A549 (cell line): ENCODE measurements at regions not wholly inside any gene's neighbourhood (a gene's known extent, or its start where the extent isn't known, plus 50 kb on each side); places are given as distances from the start of the nearest gene placed in this dataset.
"Not testable (repeated sequence)": the region's sequence is repeated elsewhere in the genome, so short reads cannot be mapped to it uniquely, and the experiment has no call there.

Source experiments
- ATAC-seq, 2 experiments: fragments of 200-7000 bp in 1 of 2; fragments of >200 bp in 1 of 2; cut with Nextera tagmentation in 1 of 2; cut with Tn5 transposase in 1 of 2; 3 replicates each; pipeline versions ENCODE4 v1.8.0 to v1.9.1; 2018 to 2020; ENCODE audit warnings: mild to moderate bottlenecking in 1 of 2, moderate library complexity in 1 of 2
- CTCF ChIA-PET: fragments of 300-600 bp; sonication (Branson Sonifier 250); formaldehyde crosslinking; extraction: SDS; loops from one replicate; lab custom pipeline; 2021; ENCODE audit warnings: antibody characterized with exemption, inconsistent platforms; lab: Yijun Ruan, JAX
- POLR2A ChIA-PET: fragments of 350-600 bp; formaldehyde crosslinking; extraction: SDS; loops from one replicate; lab custom pipeline; 2021; ENCODE audit warnings: antibody characterized with exemption, inconsistent platforms; lab: Yijun Ruan, JAX
- DNase-seq, 2 experiments: peaks; one replicate each; pipeline versions ENCODE4 v3.0.0 to v3.0.0-alpha.2; 2011 to 2016; ENCODE audit warnings: low read depth in 1 of 2, low spot score in 1 of 2
- FAIRE-seq: peaks from 2 replicates; lab custom pipeline; 2011; peaks lifted over from hg19 to GRCh38; lab: Jason Lieb, UNC
- H3K27ac ChIP-seq, 2 experiments: fragments of >200 bp; sonication (Bioruptor Twin); formaldehyde crosslinking; 3 replicates each; pipeline ENCODE4 v1.5.1; 2016 to 2017
- H3K4me1 ChIP-seq: fragments of >200 bp; sonication (Bioruptor Twin); formaldehyde crosslinking; 3 replicates; pipeline ENCODE4 v1.6.1; 2016
- H3K4me2 ChIP-seq: fragments of >200 bp; sonication (Bioruptor Twin); formaldehyde crosslinking; 3 replicates; pipeline ENCODE4 v1.6.1; 2016
- H3K4me3 ChIP-seq: fragments of >200 bp; sonication (Bioruptor Twin); formaldehyde crosslinking; 3 replicates; pipeline ENCODE4 v1.5.1; 2016
- H3K9me3 ChIP-seq: fragments of >200 bp; sonication (Bioruptor Twin); formaldehyde crosslinking; 3 replicates; pipeline ENCODE4 v1.6.1; 2016
- CBX2 ChIP-seq: fragments of 200-600 bp; sonication (generic); IDR thresholded peaks from 2 replicates; pipeline ENCODE4 v1.6.1; 2016; ENCODE audit warnings: low read depth, mild to moderate bottlenecking, borderline replicate concordance
- CEBPB ChIP-seq, 2 experiments: fragments of >200 bp in 1 of 2; sonication (Bioruptor Twin) in 1 of 2; formaldehyde crosslinking in 1 of 2; IDR thresholded peaks; 2 replicates each; pipeline ENCODE4 v1.6.1; 2012 to 2016
- CHD2 ChIP-seq: fragments of 150-350 bp; IDR thresholded peaks from 2 replicates; pipeline ENCODE4 v1.6.1; 2014; ENCODE audit warnings: low read length; ENCODE audit not compliant: partially characterized antibody
- CHD4 ChIP-seq: fragments of 200-600 bp; sonication (generic); IDR thresholded peaks from 2 replicates; pipeline ENCODE4 v1.6.1; 2016; ENCODE audit warnings: antibody characterized with exemption, mild to moderate bottlenecking, borderline replicate concordance
- FOSB ChIP-seq: fragments of 250-450 bp; sonication (Bioruptor Pico); IDR thresholded peaks from 2 replicates; pipeline ENCODE4 v1.5.0; 2020; ENCODE audit warnings: mild to moderate bottlenecking, moderate library complexity
- FOXS1 ChIP-seq: fragments of 250-450 bp; sonication (Bioruptor Pico); IDR thresholded peaks from 2 replicates; pipeline ENCODE4 v1.5.0; 2020; ENCODE audit warnings: mild to moderate bottlenecking, moderate library complexity
- HDAC2 ChIP-seq: fragments of 200-600 bp; sonication (generic); IDR thresholded peaks from 2 replicates; pipeline ENCODE4 v1.6.1; 2016
- HEYL ChIP-seq: fragments of 250-450 bp; sonication (Bioruptor Pico); IDR thresholded peaks from 2 replicates; pipeline ENCODE4 v1.8.0; 2021; ENCODE audit warnings: mild to moderate bottlenecking, moderate library complexity
- HOXA7 ChIP-seq: fragments of 250-450 bp; sonication (Bioruptor Pico); IDR thresholded peaks from 2 replicates; pipeline ENCODE4 v1.5.0; 2020; ENCODE audit warnings: mild to moderate bottlenecking, moderate library complexity
- JUN ChIP-seq, 2 experiments: fragments of >200 bp; sonication (Bioruptor Twin); formaldehyde crosslinking; IDR thresholded peaks; 2 replicates in 1 of 2; 3 replicates in 1 of 2; pipeline ENCODE4 v1.6.1; 2016 to 2017
- JUNB ChIP-seq: fragments of >200 bp; sonication (Bioruptor Twin); formaldehyde crosslinking; IDR thresholded peaks from 2 replicates; pipeline ENCODE4 v1.6.1; 2016
- KDM1A ChIP-seq: fragments of 200-600 bp; sonication (generic); IDR thresholded peaks from 2 replicates; pipeline ENCODE4 v1.6.1; 2016; ENCODE audit warnings: low read depth, mild to moderate bottlenecking
- KDM5A ChIP-seq: fragments of 200-600 bp; sonication (generic); IDR thresholded peaks from 2 replicates; pipeline ENCODE4 v1.6.1; 2016; ENCODE audit warnings: antibody characterized with exemption, mild to moderate bottlenecking
- MAFK ChIP-seq: fragments of 450-650 bp; IDR thresholded peaks from 2 replicates; pipeline ENCODE4 v1.6.1; 2014; ENCODE audit not compliant: partially characterized antibody
- NFE2L2 ChIP-seq: fragments of 150-350 bp; conservative IDR thresholded peaks from 2 replicates; pipeline ENCODE4 v1.6.1; 2014; ENCODE audit warnings: low read length
- NPAS2 ChIP-seq: fragments of 250-450 bp; sonication (Bioruptor Pico); IDR thresholded peaks from 2 replicates; pipeline ENCODE4 v1.8.0; 2022; ENCODE audit warnings: mild to moderate bottlenecking, moderate library complexity, borderline replicate concordance
- PHF8 ChIP-seq: fragments of 200-600 bp; sonication (generic); IDR thresholded peaks from 2 replicates; pipeline ENCODE4 v1.6.1; 2016; ENCODE audit warnings: low read depth, mild to moderate bottlenecking, antibody characterized with exemption, moderate library complexity, borderline replicate concordance
- RAD21 ChIP-seq, 2 experiments: fragments of >200 bp in 1 of 2; sonication (Bioruptor Twin) in 1 of 2; formaldehyde crosslinking in 1 of 2; IDR thresholded peaks in 1 of 2; conservative IDR thresholded peaks in 1 of 2; 2 replicates in 1 of 2; 3 replicates in 1 of 2; pipeline ENCODE4 v1.6.1; 2012 to 2018; ENCODE audit warnings: inconsistent platforms in 1 of 2
- RARB ChIP-seq: fragments of 250-450 bp; sonication (Bioruptor Pico); IDR thresholded peaks from 2 replicates; pipeline ENCODE4 v1.8.0; 2021; ENCODE audit warnings: mild to moderate bottlenecking, moderate library complexity
- RFX5 ChIP-seq: fragments of 450-650 bp; IDR thresholded peaks from 2 replicates; pipeline ENCODE4 v1.7.1; 2014; ENCODE audit warnings: antibody characterized with exemption, mild to moderate bottlenecking, moderate library complexity
- SMC3 ChIP-seq: fragments of >200 bp; sonication (Bioruptor Twin); formaldehyde crosslinking; IDR thresholded peaks from 3 replicates; pipeline ENCODE4 v1.6.1; 2018; ENCODE audit warnings: inconsistent platforms
- TP53 ChIP-seq: fragments of 250-450 bp; sonication (Bioruptor Pico); IDR thresholded peaks from 2 replicates; pipeline ENCODE4 v1.5.0; 2021; ENCODE audit warnings: mild to moderate bottlenecking, moderate library complexity
- ZNF302 ChIP-seq: fragments of 250-450 bp; sonication (Bioruptor Pico); IDR thresholded peaks from 2 replicates; pipeline ENCODE4 v1.9.0; 2021; ENCODE audit warnings: inconsistent platforms, mild to moderate bottlenecking, moderate library complexity
- WGBS: methylation state at CpG from one replicate; pipeline ENCODE4 v1.1.6; 2017; ENCODE audit errors: missing lambda C conversion rate; 5-methylcytosine and 5-hydroxymethylcytosine counted together
- TF ChIP-seq, protein P1 (sequence below): fragments of 200-600 bp; sonication (generic); IDR thresholded peaks from 2 replicates; pipeline ENCODE4 v1.6.1; 2016; ENCODE audit warnings: antibody characterized with exemption, mild to moderate bottlenecking, moderate library complexity
- TF ChIP-seq, protein P2 (sequence below): fragments of 250-450 bp; sonication (Bioruptor Pico); IDR thresholded peaks from 2 replicates; pipeline ENCODE4 v1.5.0; 2021; ENCODE audit warnings: mild to moderate bottlenecking, moderate library complexity, borderline replicate concordance
- TF ChIP-seq, protein P3 (sequence below): IDR thresholded peaks from 2 replicates; pipeline ENCODE4 v1.6.1; 2012
- TF ChIP-seq, protein P4 (sequence below): fragments of 450-650 bp; IDR thresholded peaks from 2 replicates; pipeline ENCODE4 v1.6.1; 2014; ENCODE audit warnings: antibody characterized with exemption

DNA sequence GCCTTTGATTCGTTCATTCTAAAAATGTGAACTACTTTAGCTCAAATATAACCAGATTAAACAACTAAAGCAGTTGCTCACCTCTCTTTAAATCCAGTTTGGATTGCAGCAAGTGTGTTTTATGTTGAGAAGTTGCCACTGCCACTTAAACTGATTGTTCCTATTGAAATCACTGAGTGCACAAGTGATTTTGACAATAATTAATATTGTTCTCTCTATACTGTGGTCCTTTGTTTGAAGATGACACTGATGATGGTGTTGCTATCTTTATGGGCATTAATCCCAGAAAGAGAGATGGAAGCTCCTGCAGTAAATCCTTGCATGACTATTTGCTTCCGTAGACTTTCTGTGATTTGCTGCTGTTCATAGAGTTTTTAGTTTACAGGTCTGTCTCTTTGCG, 251.4 kb upstream of the ZEB2 start:
- no peak for FAIRE-seq
- ChIA-PET CTCF (no interaction called here), POLR2A (no interaction called here)

DNA sequence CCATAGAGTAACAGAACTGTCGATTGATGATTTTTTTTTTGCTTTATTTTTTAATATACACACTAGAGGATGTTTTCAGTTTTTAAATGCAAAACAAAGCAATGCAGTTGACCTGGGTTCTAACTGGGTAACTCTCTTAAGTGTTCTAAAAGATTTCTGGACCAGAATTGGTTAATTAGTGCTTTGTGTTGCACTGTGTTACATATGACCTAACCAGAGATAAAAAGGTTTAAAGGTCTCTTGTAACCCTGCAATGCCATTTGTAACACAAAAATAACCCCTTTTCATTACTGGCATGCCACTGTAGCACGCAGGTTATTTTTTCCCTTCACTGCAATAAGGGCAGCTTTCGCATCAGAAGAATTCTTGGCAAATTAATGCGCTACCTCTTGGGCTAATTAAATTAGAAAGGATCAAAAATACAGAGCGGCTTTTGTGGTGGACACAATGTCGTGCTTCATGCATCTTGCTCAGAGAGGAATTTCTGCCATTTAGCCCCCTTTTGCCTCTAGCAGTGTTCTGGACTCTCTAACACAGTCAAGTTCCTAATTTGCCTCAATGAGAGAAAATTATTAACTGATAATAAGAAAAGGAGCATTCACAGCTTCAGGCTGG, 250.8 kb upstream of the ZEB2 start:
- no peaks in the 10 kb centered on the region for H3K9me3 ChIP-seq
- no peak overlapping the region for H3K4me3 ChIP-seq
- no peak for FAIRE-seq
- H3K4me1 ChIP-seq, result no peaks in the 10 kb centered on the region
- no peak overlapping the region for H3K4me2 ChIP-seq
- ATAC-seq, result no peak
- WGBS, result 78% methylated on average over 6 of the region's 6 CpGs
- ChIA-PET POLR2A (no interaction called here), CTCF (no interaction called here)
- no peak overlapping the region for H3K27ac ChIP-seq
- TF ChIP-seq RAD21 (conservative IDR thresholded peaks at IDR 0.05 in 1 of 2, IDR thresholded peaks at IDR 0.05 in 1 of 2) (no peak), SMC3 (no peak), KDM5A (no peak), CHD2 (no peak), RARB (no peak), FOXS1 (CRISPR knock-in tag) (no peak), CBX2 (no peak)
- TF ChIP-seq, protein P1, sequence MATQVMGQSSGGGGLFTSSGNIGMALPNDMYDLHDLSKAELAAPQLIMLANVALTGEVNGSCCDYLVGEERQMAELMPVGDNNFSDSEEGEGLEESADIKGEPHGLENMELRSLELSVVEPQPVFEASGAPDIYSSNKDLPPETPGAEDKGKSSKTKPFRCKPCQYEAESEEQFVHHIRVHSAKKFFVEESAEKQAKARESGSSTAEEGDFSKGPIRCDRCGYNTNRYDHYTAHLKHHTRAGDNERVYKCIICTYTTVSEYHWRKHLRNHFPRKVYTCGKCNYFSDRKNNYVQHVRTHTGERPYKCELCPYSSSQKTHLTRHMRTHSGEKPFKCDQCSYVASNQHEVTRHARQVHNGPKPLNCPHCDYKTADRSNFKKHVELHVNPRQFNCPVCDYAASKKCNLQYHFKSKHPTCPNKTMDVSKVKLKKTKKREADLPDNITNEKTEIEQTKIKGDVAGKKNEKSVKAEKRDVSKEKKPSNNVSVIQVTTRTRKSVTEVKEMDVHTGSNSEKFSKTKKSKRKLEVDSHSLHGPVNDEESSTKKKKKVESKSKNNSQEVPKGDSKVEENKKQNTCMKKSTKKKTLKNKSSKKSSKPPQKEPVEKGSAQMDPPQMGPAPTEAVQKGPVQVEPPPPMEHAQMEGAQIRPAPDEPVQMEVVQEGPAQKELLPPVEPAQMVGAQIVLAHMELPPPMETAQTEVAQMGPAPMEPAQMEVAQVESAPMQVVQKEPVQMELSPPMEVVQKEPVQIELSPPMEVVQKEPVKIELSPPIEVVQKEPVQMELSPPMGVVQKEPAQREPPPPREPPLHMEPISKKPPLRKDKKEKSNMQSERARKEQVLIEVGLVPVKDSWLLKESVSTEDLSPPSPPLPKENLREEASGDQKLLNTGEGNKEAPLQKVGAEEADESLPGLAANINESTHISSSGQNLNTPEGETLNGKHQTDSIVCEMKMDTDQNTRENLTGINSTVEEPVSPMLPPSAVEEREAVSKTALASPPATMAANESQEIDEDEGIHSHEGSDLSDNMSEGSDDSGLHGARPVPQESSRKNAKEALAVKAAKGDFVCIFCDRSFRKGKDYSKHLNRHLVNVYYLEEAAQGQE, result no peak
- TF ChIP-seq, protein P2, sequence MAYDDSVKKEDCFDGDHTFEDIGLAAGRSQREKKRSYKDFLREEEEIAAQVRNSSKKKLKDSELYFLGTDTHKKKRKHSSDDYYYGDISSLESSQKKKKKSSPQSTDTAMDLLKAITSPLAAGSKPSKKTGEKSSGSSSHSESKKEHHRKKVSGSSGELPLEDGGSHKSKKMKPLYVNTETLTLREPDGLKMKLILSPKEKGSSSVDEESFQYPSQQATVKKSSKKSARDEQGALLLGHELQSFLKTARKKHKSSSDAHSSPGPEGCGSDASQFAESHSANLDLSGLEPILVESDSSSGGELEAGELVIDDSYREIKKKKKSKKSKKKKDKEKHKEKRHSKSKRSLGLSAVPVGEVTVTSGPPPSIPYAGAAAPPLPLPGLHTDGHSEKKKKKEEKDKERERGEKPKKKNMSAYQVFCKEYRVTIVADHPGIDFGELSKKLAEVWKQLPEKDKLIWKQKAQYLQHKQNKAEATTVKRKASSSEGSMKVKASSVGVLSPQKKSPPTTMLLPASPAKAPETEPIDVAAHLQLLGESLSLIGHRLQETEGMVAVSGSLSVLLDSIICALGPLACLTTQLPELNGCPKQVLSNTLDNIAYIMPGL (CRISPR knock-in tag), result no peak
- no peak for DNase-seq

More for the DNA sequence above, 251.4 kb upstream of the ZEB2 start:
- DNase-seq, result no peak
- 80% methylated on average over 3 of the region's 3 CpGs for WGBS
- no peaks in the 10 kb centered on the region for H3K4me1 ChIP-seq
- no peak overlapping the region for H3K4me3 ChIP-seq
- no peak for ATAC-seq
- H3K4me2 ChIP-seq, result no peak overlapping the region
- no peak overlapping the region for H3K27ac ChIP-seq
- H3K9me3 ChIP-seq, result no peaks in the 10 kb centered on the region
- no peak for TF ChIP-seq RARB
- TF ChIP-seq NFE2L2, result no peak
- TF ChIP-seq CHD4, result no peak
- TF ChIP-seq NPAS2 (CRISPR knock-in tag), result no peak
- TF ChIP-seq HOXA7 (CRISPR knock-in tag), result no peak
- no peak for TF ChIP-seq HDAC2

DNA sequence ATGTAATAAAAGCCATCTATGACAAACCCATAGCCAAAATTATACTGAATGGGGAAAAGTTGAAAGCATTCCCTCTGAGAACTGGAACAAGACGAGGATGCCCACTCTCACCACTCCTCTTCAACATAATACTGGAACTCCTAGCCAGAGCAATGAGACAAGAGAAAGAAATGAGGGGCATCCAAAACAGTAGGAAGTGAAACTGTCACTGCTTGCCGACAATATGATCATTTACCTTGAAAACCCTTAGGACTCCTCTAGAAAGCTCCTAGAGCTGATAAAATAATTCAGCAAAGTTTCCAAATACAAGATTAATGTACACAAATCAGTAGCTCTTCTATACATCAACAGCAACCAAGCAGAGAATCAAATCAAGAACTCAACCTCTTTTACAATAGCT, 241.0 kb upstream of the ZEB2 start:
- H3K27ac ChIP-seq, CTCF ChIA-PET, H3K9me3 ChIP-seq, FAIRE-seq, H3K4me3 ChIP-seq, ATAC-seq, DNase-seq, H3K4me2 ChIP-seq, POLR2A ChIA-PET, H3K4me1 ChIP-seq: not testable (repeated sequence)
- WGBS, result 52% methylated on average over 2 of the region's 2 CpGs

DNA sequence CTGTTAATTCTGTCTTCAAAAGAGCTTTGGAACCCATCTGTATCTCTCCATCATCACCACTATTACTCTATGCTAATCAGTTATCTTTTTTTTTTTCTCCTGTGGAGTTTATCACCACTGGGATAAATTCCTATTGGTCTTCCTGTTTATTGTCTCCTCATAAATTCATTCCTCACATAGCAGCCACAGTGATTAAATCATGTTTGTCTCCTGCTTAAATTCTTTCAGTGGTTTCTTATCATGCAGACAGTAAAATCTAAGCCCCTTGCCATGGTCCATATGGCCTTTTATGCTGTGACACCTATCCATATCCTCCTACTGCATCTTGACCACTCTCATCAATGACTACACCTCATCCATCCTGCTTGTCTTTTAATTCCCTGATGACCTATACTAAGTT, 239.8 kb upstream of the ZEB2 start:
- Histone ChIP-seq H3K4me1 (no peaks in the 10 kb centered on the region), H3K4me2 (no peak overlapping the region), H3K4me3 (no peak overlapping the region), H3K9me3 (no peaks in the 10 kb centered on the region), H3K27ac (no peak overlapping the region)
- ATAC-seq (no peak), DNase-seq (no peak), FAIRE-seq (no peak)
- ChIA-PET CTCF (interaction anchor here (0.6 kb wide), 1 partner anchor 1073 kb away, joined by 4 read pairs; no protein-coding TSS in a partner anchor), POLR2A (no interaction called here)
- TF ChIP-seq MAFK, result no peak
- no peak for TF ChIP-seq HEYL (CRISPR knock-in tag)
- TF ChIP-seq JUNB, result no peak
- TF ChIP-seq, protein P3, sequence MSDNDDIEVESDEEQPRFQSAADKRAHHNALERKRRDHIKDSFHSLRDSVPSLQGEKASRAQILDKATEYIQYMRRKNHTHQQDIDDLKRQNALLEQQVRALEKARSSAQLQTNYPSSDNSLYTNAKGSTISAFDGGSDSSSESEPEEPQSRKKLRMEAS, result no peak
- TF ChIP-seq RFX5, result no peak
- TF ChIP-seq PHF8, result no peak
- no peak for TF ChIP-seq TP53 (CRISPR knock-in tag)
- no peak for TF ChIP-seq CEBPB (IDR thresholded peaks at IDR 0.05)
- no peak for TF ChIP-seq KDM1A
- no peak for TF ChIP-seq JUN (IDR thresholded peaks at IDR 0.05)
- TF ChIP-seq FOSB (CRISPR knock-in tag), result no peak
- TF ChIP-seq, protein P4, sequence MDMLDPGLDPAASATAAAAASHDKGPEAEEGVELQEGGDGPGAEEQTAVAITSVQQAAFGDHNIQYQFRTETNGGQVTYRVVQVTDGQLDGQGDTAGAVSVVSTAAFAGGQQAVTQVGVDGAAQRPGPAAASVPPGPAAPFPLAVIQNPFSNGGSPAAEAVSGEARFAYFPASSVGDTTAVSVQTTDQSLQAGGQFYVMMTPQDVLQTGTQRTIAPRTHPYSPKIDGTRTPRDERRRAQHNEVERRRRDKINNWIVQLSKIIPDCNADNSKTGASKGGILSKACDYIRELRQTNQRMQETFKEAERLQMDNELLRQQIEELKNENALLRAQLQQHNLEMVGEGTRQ, result no peak
- TF ChIP-seq ZNF302 (CRISPR knock-in tag), result no peak
